ENCODE measurements at regions not wholly inside any gene's neighbourhood (a gene's known extent, or its start where the extent isn't known, plus 50 kb on each side); places are given as distances from the start of the nearest gene placed in this dataset.
"Not testable (repeated sequence)": the region's sequence is repeated elsewhere in the genome, so short reads cannot be mapped to it uniquely, and the experiment has no call there.

GRCh38 chr1:224061436-224061835 is 52.5 kb upstream of the FBXO28 start:
- no peak for ATAC-seq (replicated peaks; ENCODE audit: extremely low read depth, poor library complexity, severe bottlenecking)

GRCh38 chr1:224059897-224060427 is 53.9 kb upstream of the FBXO28 start:
- no peaks in the 10 kb centered on the region for H3K9me3 Mint-ChIP-seq
- peaks cover 15% of the 10 kb centered on the region for H3K27me3 Mint-ChIP-seq
- H3K36me3 Mint-ChIP-seq (ENCODE audit: insufficient read depth), result no peaks in the 10 kb centered on the region
- DNase-seq (ENCODE audit: low spot score in 2 of 2) (no peak), ATAC-seq (replicated peaks; ENCODE audit: extremely low read depth, poor library complexity, severe bottlenecking) (no peak)
- no peaks in the 10 kb centered on the region for H3K4me1 Mint-ChIP-seq
- no peak overlapping the region for H3K4me3 Mint-ChIP-seq
- no peak overlapping the region for H3K27ac Mint-ChIP-seq (ENCODE audit: low read depth)

More at GRCh38 chr1:224061436-224061835, 52.5 kb upstream of the FBXO28 start:
- no peaks in the 10 kb centered on the region for H3K4me1 Mint-ChIP-seq
- H3K27me3 Mint-ChIP-seq, result peaks cover 15% of the 10 kb centered on the region
- no peak overlapping the region for H3K27ac Mint-ChIP-seq (ENCODE audit: low read depth)
- no peak for DNase-seq (ENCODE audit: low spot score in 2 of 2)
- H3K4me3 Mint-ChIP-seq, result no peak overlapping the region
- no peaks in the 10 kb centered on the region for H3K36me3 Mint-ChIP-seq (ENCODE audit: insufficient read depth)
- no peaks in the 10 kb centered on the region for H3K9me3 Mint-ChIP-seq

GRCh38 chr1:224058303-224058702 is 55.6 kb upstream of the FBXO28 start:
- Mint-ChIP-seq H3K27me3 (peaks cover 10% of the 10 kb centered on the region), H3K4me3 (no peak overlapping the region), H3K4me1 (no peaks in the 10 kb centered on the region), H3K36me3 (ENCODE audit: insufficient read depth) (no peaks in the 10 kb centered on the region), H3K9me3 (no peaks in the 10 kb centered on the region), H3K27ac (ENCODE audit: low read depth) (no peak overlapping the region)
- DNase-seq (ENCODE audit: low spot score in 2 of 2) (no peak), ATAC-seq (replicated peaks; ENCODE audit: extremely low read depth, poor library complexity, severe bottlenecking) (no peak)

GRCh38 chr1:224057461-224058199 is 56.3 kb upstream of the FBXO28 start:
- H3K4me1 Mint-ChIP-seq, result no peaks in the 10 kb centered on the region
- no peak overlapping the region for H3K27ac Mint-ChIP-seq (ENCODE audit: low read depth)
- H3K27me3 Mint-ChIP-seq, result peaks cover 4% of the 10 kb centered on the region
- no peaks in the 10 kb centered on the region for H3K9me3 Mint-ChIP-seq
- ATAC-seq (replicated peaks; ENCODE audit: extremely low read depth, poor library complexity, severe bottlenecking), result no peak
- no peaks in the 10 kb centered on the region for H3K36me3 Mint-ChIP-seq (ENCODE audit: insufficient read depth)
- DNase-seq (ENCODE audit: low spot score in 2 of 2), result no peak
- no peak overlapping the region for H3K4me3 Mint-ChIP-seq

- no peaks in the 10 kb centered on the region for H3K4me1 Mint-ChIP-seq
- DNase-seq (ENCODE audit: low spot score in 2 of 2) (no peak), ATAC-seq (replicated peaks; ENCODE audit: extremely low read depth, poor library complexity, severe bottlenecking) (no peak)
- no peaks in the 10 kb centered on the region for H3K36me3 Mint-ChIP-seq (ENCODE audit: insufficient read depth)
- no peak overlapping the region for H3K27ac Mint-ChIP-seq (ENCODE audit: low read depth)
- H3K4me3 Mint-ChIP-seq, result no peak overlapping the region
- H3K27me3 Mint-ChIP-seq, result no peaks in the 10 kb centered on the region
- H3K9me3 Mint-ChIP-seq, result no peaks in the 10 kb centered on the region
Measured at GRCh38 chr1:224054611-224055010, 59.3 kb upstream of the FBXO28 start.

- no peaks in the 10 kb centered on the region for H3K36me3 Mint-ChIP-seq (ENCODE audit: insufficient read depth)
- H3K27me3 Mint-ChIP-seq, result no peaks in the 10 kb centered on the region
- H3K4me1 Mint-ChIP-seq, result no peaks in the 10 kb centered on the region
- H3K4me3 Mint-ChIP-seq, result no peak overlapping the region
- no peak for DNase-seq (ENCODE audit: low spot score in 2 of 2)
- no peaks in the 10 kb centered on the region for H3K9me3 Mint-ChIP-seq
- no peak overlapping the region for H3K27ac Mint-ChIP-seq (ENCODE audit: low read depth)
- no peak for ATAC-seq (replicated peaks; ENCODE audit: extremely low read depth, poor library complexity, severe bottlenecking)
Measured at GRCh38 chr1:224054012-224054411, 59.9 kb upstream of the FBXO28 start.

- H3K4me1 Mint-ChIP-seq, result no peaks in the 10 kb centered on the region
- H3K27ac Mint-ChIP-seq (ENCODE audit: low read depth), result no peak overlapping the region
- ATAC-seq (replicated peaks; ENCODE audit: extremely low read depth, poor library complexity, severe bottlenecking) (no peak), DNase-seq (ENCODE audit: low spot score in 2 of 2) (no peak)
- H3K4me3 Mint-ChIP-seq, result no peak overlapping the region
- H3K27me3 Mint-ChIP-seq, result no peaks in the 10 kb centered on the region
- no peaks in the 10 kb centered on the region for H3K36me3 Mint-ChIP-seq (ENCODE audit: insufficient read depth)
- no peaks in the 10 kb centered on the region for H3K9me3 Mint-ChIP-seq
Measured at GRCh38 chr1:224053456-224053855, 60.5 kb upstream of the FBXO28 start.

- Mint-ChIP-seq H3K4me1 (no peaks in the 10 kb centered on the region), H3K36me3 (ENCODE audit: insufficient read depth) (no peaks in the 10 kb centered on the region), H3K9me3 (no peaks in the 10 kb centered on the region)
Measured at GRCh38 chr1:224052772-224053171, 61.1 kb upstream of the FBXO28 start.

GRCh38 chr1:224051782-224052181 is 62.1 kb upstream of the FBXO28 start:
- H3K36me3 Mint-ChIP-seq (ENCODE audit: insufficient read depth); ATAC-seq (replicated peaks; ENCODE audit: extremely low read depth, poor library complexity, severe bottlenecking); H3K27me3 Mint-ChIP-seq; H3K4me1 Mint-ChIP-seq; H3K27ac Mint-ChIP-seq (ENCODE audit: low read depth); H3K4me3 Mint-ChIP-seq; H3K9me3 Mint-ChIP-seq; DNase-seq (ENCODE audit: low spot score in 2 of 2): not testable (repeated sequence)

More at GRCh38 chr1:224052772-224053171, 61.1 kb upstream of the FBXO28 start:
- Mint-ChIP-seq H3K4me3 (no peak overlapping the region), H3K27ac (ENCODE audit: low read depth) (no peak overlapping the region), H3K27me3 (no peaks in the 10 kb centered on the region)
- DNase-seq (ENCODE audit: low spot score in 2 of 2), result no peak
- ATAC-seq (replicated peaks; ENCODE audit: extremely low read depth, poor library complexity, severe bottlenecking), result no peak

- H3K4me3 Mint-ChIP-seq, result no peak overlapping the region
- no peaks in the 10 kb centered on the region for H3K9me3 Mint-ChIP-seq
- H3K4me1 Mint-ChIP-seq, result no peaks in the 10 kb centered on the region
- H3K27ac Mint-ChIP-seq (ENCODE audit: low read depth), result no peak overlapping the region
- H3K27me3 Mint-ChIP-seq, result peaks cover 3% of the 10 kb centered on the region
- DNase-seq (ENCODE audit: low spot score in 2 of 2), result no peak
- H3K36me3 Mint-ChIP-seq (ENCODE audit: insufficient read depth), result no peaks in the 10 kb centered on the region
- no peak for ATAC-seq (replicated peaks; ENCODE audit: extremely low read depth, poor library complexity, severe bottlenecking)
Measured at GRCh38 chr1:224051086-224051406, 62.9 kb upstream of the FBXO28 start.

- Mint-ChIP-seq H3K36me3 (ENCODE audit: insufficient read depth) (peaks cover under 1% of the 10 kb centered on the region), H3K27ac (ENCODE audit: low read depth) (no peak overlapping the region), H3K9me3 (no peaks in the 10 kb centered on the region), H3K4me3 (no peak overlapping the region), H3K4me1 (no peaks in the 10 kb centered on the region), H3K27me3 (peaks cover 29% of the 10 kb centered on the region)
- DNase-seq (ENCODE audit: low spot score in 2 of 2), result no peak
- ATAC-seq (replicated peaks; ENCODE audit: extremely low read depth, poor library complexity, severe bottlenecking), result no peak
Measured at GRCh38 chr1:224047538-224047937, 66.4 kb upstream of the FBXO28 start.

GRCh38 chr1:224045556-224045955 is 68.4 kb upstream of the FBXO28 start:
- no peak overlapping the region for H3K4me3 Mint-ChIP-seq
- H3K27ac Mint-ChIP-seq (ENCODE audit: low read depth), result no peak overlapping the region
- no peak for DNase-seq (ENCODE audit: low spot score in 2 of 2)
- peaks cover 2% of the 10 kb centered on the region for H3K36me3 Mint-ChIP-seq (ENCODE audit: insufficient read depth)
- peaks cover 46% of the 10 kb centered on the region for H3K27me3 Mint-ChIP-seq
- no peaks in the 10 kb centered on the region for H3K4me1 Mint-ChIP-seq
- ATAC-seq (replicated peaks; ENCODE audit: extremely low read depth, poor library complexity, severe bottlenecking), result no peak
- H3K9me3 Mint-ChIP-seq, result no peaks in the 10 kb centered on the region

- no peak overlapping the region for H3K27ac Mint-ChIP-seq (ENCODE audit: low read depth)
- no peak for DNase-seq (ENCODE audit: low spot score in 2 of 2)
Measured at GRCh38 chr1:224044420-224044819, 69.5 kb upstream of the FBXO28 start.

More at GRCh38 chr1:224044420-224044819, 69.5 kb upstream of the FBXO28 start:
- ATAC-seq (replicated peaks; ENCODE audit: extremely low read depth, poor library complexity, severe bottlenecking), result no peak
- Mint-ChIP-seq H3K4me1 (no peaks in the 10 kb centered on the region), H3K36me3 (ENCODE audit: insufficient read depth) (peaks cover 2% of the 10 kb centered on the region), H3K27me3 (peaks cover 55% of the 10 kb centered on the region), H3K4me3 (no peak overlapping the region), H3K9me3 (no peaks in the 10 kb centered on the region)

All from central memory CD8-positive, alpha-beta T cell (primary cell).